Activated CD4-positive, alpha-beta T cell treated with anti-CD3 and anti-CD28 coated beads for 36 hours (primary cell): ENCODE measurements at regions not wholly inside any gene's neighbourhood (a gene's known extent, or its start where the extent isn't known, plus 50 kb on each side); places are given as distances from the start of the nearest gene placed in this dataset.

ENCODE experiments used
- ATAC-seq: fragments of 200-7000 bp; cut with Tn5 transposase; one replicate; pipeline ENCODE4 v1.10.0; 2021; ENCODE audit warnings: mild to moderate bottlenecking, moderate library complexity
- CTCF ChIA-PET: fragments of 350-600 bp; sonication (Branson Sonifier 250); formaldehyde crosslinking; loops from one replicate; lab custom pipeline; 2021; ENCODE audit warnings: antibody characterized with exemption; lab: Charles Lee
- POLR2A ChIA-PET: fragments of 350-600 bp; sonication (Branson Sonifier 250); formaldehyde crosslinking; loops from one replicate; lab custom pipeline; 2021; ENCODE audit warnings: antibody characterized with exemption, inconsistent platforms; lab: Charles Lee
- DNase-seq: peaks from one replicate; pipeline ENCODE4 v3.0.0-alpha.2; 2020
- H3K27ac Mint-ChIP-seq: one replicate; pipeline ENCODE4 v1.8.0; 2021; ENCODE audit warnings: mixed read lengths
- H3K27me3 Mint-ChIP-seq: one replicate; pipeline ENCODE4 v1.8.0; 2021; ENCODE audit warnings: mixed read lengths
- H3K36me3 Mint-ChIP-seq: one replicate; pipeline ENCODE4 v1.8.0; 2021; ENCODE audit warnings: low read depth, mixed read lengths
- H3K4me1 Mint-ChIP-seq: one replicate; pipeline ENCODE4 v1.8.0; 2021; ENCODE audit warnings: mixed read lengths
- H3K4me3 Mint-ChIP-seq: one replicate; pipeline ENCODE4 v1.8.0; 2021; ENCODE audit warnings: mild to moderate bottlenecking, moderate library complexity, mixed read lengths
- H3K9me3 Mint-ChIP-seq: one replicate; pipeline ENCODE4 v1.8.0; 2021; ENCODE audit warnings: low read depth, mixed read lengths
- intact Hi-C, 2 experiments: fragments of 100-400 bp; cut with DNase I in 1 of 2; cut with micrococcal nuclease in 1 of 2; formaldehyde crosslinking; loops; one replicate each; pipeline versions ENCODE4 v1.14.2 to v1.15.1; 2022 to 2024; cut with DNase I, micrococcal nuclease

GRCh38 chr1:62989497-62989896 is 205.6 kb downstream of the ATG4C start:
- Mint-ChIP-seq H3K4me3 (no peak overlapping the region), H3K27me3 (peaks cover 23% of the 10 kb centered on the region), H3K27ac (no peak overlapping the region), H3K9me3 (no peaks in the 10 kb centered on the region), H3K4me1 (no peaks in the 10 kb centered on the region), H3K36me3 (no peaks in the 10 kb centered on the region)
- CTCF ChIA-PET, result no interaction called here
- no peak for DNase-seq
- POLR2A ChIA-PET, result no interaction called here
- intact Hi-C loops, result no loop called here
- ATAC-seq, result no peak

DNA sequence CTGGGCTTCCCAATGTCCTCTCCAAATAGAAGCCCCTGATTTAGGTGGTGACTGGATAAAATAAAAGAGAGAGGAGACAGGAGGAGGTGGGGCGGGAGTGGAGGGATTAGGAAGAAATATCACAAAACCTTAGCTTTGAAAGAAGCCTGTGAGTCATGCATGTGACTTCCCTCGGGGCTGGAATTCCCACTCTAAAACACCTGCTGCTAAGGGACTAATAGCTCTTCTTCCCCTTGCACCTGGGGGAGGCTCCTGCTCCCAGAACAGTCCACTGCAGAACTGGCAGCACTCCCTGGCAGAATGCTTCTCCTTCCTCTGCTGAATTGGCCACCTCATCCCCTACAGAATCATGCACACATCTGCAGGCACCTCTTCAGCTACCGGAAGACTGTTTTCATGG is 207.2 kb downstream of the ATG4C start:
- Mint-ChIP-seq H3K4me3 (no peak overlapping the region), H3K27me3 (peaks cover 25% of the 10 kb centered on the region), H3K4me1 (no peaks in the 10 kb centered on the region), H3K36me3 (no peaks in the 10 kb centered on the region), H3K9me3 (no peaks in the 10 kb centered on the region), H3K27ac (no peak overlapping the region)
- DNase-seq (no peak), ATAC-seq (no peak)
- POLR2A ChIA-PET, result no interaction called here
- intact Hi-C loops, result no loop called here
- CTCF ChIA-PET, result no interaction called here

DNA sequence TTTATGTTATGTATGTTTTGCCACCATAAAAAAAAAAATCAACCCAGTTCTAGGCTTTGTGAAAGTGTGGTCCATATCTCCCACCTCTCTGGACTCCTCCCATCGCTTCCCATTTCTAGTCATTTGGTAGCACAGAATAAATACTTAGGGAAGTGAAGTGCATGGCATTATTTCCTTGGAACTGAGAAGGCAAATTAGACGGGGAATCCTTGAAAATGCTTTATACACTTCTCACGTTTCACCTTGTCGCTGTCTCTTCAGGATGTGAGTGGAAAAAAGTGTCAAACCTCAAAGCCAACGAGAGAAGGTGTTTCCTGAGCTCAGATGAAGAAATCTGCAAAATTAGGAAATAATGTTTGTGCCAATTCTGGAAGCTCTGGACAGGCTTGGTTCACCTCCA is 209.9 kb downstream of the ATG4C start:
- ATAC-seq, result no peak
- peaks cover 24% of the 10 kb centered on the region for H3K27me3 Mint-ChIP-seq
- no peak overlapping the region for H3K4me3 Mint-ChIP-seq
- H3K4me1 Mint-ChIP-seq, result no peaks in the 10 kb centered on the region
- ChIA-PET POLR2A (no interaction called here), CTCF (interaction anchor here (0.8 kb wide), 1 partner anchor 67 kb away, joined by 6 read pairs; no protein-coding TSS in a partner anchor)
- no peak overlapping the region for H3K27ac Mint-ChIP-seq
- no peaks in the 10 kb centered on the region for H3K9me3 Mint-ChIP-seq
- no peaks in the 10 kb centered on the region for H3K36me3 Mint-ChIP-seq
- intact Hi-C loops, result no loop called here
- DNase-seq, result no peak

DNA sequence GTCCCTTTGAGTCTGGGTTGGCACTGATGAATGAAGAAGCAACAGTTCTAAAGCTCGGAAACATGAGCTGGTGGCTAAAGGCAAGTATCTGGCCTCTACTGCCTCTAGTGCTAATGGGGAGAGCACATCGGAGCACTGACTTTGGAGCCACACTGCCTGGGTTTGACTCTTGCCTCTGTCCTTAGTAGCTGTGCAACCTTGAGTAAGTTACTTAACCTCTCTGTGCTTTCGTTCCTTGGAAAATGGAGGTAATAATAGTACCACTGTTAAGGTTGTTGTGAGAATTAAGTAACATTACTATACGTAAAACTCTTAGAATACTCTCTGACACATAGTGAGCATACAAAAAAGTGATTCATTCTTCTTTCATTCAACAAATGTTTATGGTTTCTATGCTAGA is 211.2 kb downstream of the ATG4C start:
- ChIA-PET POLR2A (no interaction called here), CTCF (no interaction called here)
- Mint-ChIP-seq H3K27me3 (peaks cover 28% of the 10 kb centered on the region), H3K36me3 (no peaks in the 10 kb centered on the region), H3K9me3 (no peaks in the 10 kb centered on the region), H3K4me1 (no peaks in the 10 kb centered on the region), H3K4me3 (no peak overlapping the region), H3K27ac (no peak overlapping the region)
- ATAC-seq, result no peak
- DNase-seq, result no peak
- intact Hi-C loops, result no loop called here

- Mint-ChIP-seq H3K4me1 (no peaks in the 10 kb centered on the region), H3K27me3 (peaks cover 28% of the 10 kb centered on the region), H3K4me3 (no peak overlapping the region), H3K9me3 (no peaks in the 10 kb centered on the region), H3K36me3 (no peaks in the 10 kb centered on the region), H3K27ac (no peak overlapping the region)
- CTCF ChIA-PET, result no interaction called here
- POLR2A ChIA-PET, result no interaction called here
- intact Hi-C loops, result no loop called here
- ATAC-seq (no peak), DNase-seq (no peak)
These were observed 214.0 kb downstream of the ATG4C start for GRCh38 chr1:62997884-62998283.

DNA sequence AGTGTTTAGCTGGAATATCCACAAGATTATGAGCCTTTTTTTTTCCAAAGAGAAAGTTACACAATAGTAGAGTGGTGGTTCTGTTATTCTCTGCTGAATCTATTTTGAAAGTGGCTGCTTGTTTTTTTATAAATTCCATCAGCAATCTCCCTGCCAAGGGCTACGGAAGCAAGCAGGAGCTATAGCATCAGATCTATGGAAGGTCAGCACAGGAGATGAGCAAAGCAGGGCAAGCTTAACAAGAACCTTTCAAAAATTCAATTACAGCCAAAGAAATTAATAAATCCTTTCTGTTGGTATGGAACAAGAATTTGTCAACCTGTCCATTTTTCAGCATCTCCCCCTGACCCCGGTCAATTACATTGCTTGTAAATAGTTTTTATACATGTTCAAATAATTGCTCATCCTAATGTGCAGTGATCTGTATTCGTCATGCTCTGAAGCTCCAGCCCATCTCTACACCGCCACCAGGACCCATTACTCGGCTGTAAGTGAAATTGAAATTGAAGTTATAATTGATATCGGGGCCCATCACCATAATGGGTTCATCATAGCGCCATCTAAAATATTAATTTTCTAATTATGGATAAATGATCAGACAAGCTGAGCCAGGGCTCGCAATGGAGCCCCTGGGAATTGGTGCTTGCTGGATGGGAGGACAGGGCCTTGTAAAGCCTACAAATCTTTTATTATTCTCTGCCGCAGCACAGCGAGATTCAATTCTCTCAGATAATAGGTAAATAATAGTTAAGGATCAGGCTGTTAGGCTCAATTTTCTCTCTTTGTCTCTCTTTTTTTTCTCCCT is 215.1 kb downstream of the ATG4C start:
- ATAC-seq, result no peak
- intact Hi-C loops, result no loop called here

DNA sequence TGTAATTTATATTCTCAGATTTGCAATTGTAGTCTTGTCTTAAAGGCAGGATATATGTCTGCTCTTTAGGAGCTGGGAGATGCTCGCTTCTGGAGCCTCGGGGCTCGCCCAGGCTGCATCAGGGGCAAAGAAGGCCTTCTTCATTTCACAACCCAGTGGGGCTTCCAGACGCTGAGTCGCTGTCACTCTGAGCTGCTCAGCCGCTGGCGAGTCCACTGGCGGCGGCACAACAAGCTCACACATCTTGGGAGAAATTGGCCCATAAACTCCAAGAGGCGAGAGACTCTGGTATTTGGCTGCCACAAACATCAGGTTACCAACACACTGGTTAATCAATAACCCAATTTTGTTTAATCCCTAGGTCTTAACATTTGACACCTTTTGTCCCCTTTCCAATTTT is 216.6 kb downstream of the ATG4C start:
- peaks cover 15% of the 10 kb centered on the region for H3K27me3 Mint-ChIP-seq
- H3K9me3 Mint-ChIP-seq, result no peaks in the 10 kb centered on the region
- no peaks in the 10 kb centered on the region for H3K36me3 Mint-ChIP-seq
- no peaks in the 10 kb centered on the region for H3K4me1 Mint-ChIP-seq
- ChIA-PET CTCF (no interaction called here), POLR2A (no interaction called here)
- no peak overlapping the region for H3K27ac Mint-ChIP-seq
- DNase-seq (no peak), ATAC-seq (no peak)
- intact Hi-C loops, result no loop called here
- H3K4me3 Mint-ChIP-seq, result no peak overlapping the region

More for the DNA sequence above, 215.1 kb downstream of the ATG4C start:
- H3K27ac Mint-ChIP-seq, result no peak overlapping the region
- H3K27me3 Mint-ChIP-seq, result peaks cover 20% of the 10 kb centered on the region
- no peaks in the 10 kb centered on the region for H3K36me3 Mint-ChIP-seq
- H3K4me1 Mint-ChIP-seq, result no peaks in the 10 kb centered on the region
- H3K4me3 Mint-ChIP-seq, result no peak overlapping the region
- POLR2A ChIA-PET, result no interaction called here
- CTCF ChIA-PET, result no interaction called here
- no peak for DNase-seq
- H3K9me3 Mint-ChIP-seq, result no peaks in the 10 kb centered on the region

- H3K27ac Mint-ChIP-seq, result no peak overlapping the region
- H3K4me1 Mint-ChIP-seq, result no peaks in the 10 kb centered on the region
- CTCF ChIA-PET, result no interaction called here
- POLR2A ChIA-PET, result no interaction called here
- H3K9me3 Mint-ChIP-seq, result no peaks in the 10 kb centered on the region
- no peak overlapping the region for H3K4me3 Mint-ChIP-seq
- H3K36me3 Mint-ChIP-seq, result no peaks in the 10 kb centered on the region
- H3K27me3 Mint-ChIP-seq, result peaks cover 9% of the 10 kb centered on the region
- intact Hi-C loops, result no loop called here
- DNase-seq (no peak), ATAC-seq (no peak)
These were observed 220.9 kb downstream of the ATG4C start for GRCh38 chr1:63004868-63005267.

GRCh38 chr1:63005812-63006211 is 221.9 kb downstream of the ATG4C start:
- CTCF ChIA-PET, result no interaction called here
- ATAC-seq, result peak; percentile 47
- Mint-ChIP-seq H3K9me3 (no peaks in the 10 kb centered on the region), H3K4me1 (no peaks in the 10 kb centered on the region), H3K4me3 (no peak overlapping the region), H3K27ac (no peak overlapping the region), H3K36me3 (no peaks in the 10 kb centered on the region), H3K27me3 (peaks cover 11% of the 10 kb centered on the region)
- DNase-seq, result no peak
- POLR2A ChIA-PET, result no interaction called here
- intact Hi-C loops, result no loop called here

DNA sequence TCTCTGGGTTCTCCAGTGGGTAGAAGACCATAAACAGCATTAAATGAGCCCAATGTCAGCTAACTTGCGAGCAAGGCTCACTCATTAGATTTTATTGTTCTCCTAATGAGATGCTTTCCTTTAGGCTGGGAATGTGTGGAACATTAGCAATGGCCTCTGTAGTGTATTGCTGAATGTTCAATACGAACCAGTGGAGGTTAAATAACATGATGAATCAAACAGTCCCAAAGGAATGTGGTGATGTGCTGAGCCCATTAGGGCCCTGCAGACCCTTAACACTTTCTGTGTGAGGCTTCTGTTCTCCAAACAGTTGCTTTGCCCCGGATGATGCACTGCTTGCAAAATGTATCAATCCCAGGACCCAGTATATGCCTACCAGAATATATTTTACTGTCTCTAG is 225.5 kb downstream of the ATG4C start:
- Mint-ChIP-seq H3K4me1 (no peaks in the 10 kb centered on the region), H3K4me3 (no peak overlapping the region), H3K36me3 (no peaks in the 10 kb centered on the region), H3K9me3 (no peaks in the 10 kb centered on the region), H3K27me3 (peaks cover 10% of the 10 kb centered on the region), H3K27ac (no peak overlapping the region)
- ATAC-seq (no peak), DNase-seq (no peak)
- intact Hi-C loops, result no loop called here
- POLR2A ChIA-PET, result no interaction called here
- CTCF ChIA-PET, result no interaction called here

DNA sequence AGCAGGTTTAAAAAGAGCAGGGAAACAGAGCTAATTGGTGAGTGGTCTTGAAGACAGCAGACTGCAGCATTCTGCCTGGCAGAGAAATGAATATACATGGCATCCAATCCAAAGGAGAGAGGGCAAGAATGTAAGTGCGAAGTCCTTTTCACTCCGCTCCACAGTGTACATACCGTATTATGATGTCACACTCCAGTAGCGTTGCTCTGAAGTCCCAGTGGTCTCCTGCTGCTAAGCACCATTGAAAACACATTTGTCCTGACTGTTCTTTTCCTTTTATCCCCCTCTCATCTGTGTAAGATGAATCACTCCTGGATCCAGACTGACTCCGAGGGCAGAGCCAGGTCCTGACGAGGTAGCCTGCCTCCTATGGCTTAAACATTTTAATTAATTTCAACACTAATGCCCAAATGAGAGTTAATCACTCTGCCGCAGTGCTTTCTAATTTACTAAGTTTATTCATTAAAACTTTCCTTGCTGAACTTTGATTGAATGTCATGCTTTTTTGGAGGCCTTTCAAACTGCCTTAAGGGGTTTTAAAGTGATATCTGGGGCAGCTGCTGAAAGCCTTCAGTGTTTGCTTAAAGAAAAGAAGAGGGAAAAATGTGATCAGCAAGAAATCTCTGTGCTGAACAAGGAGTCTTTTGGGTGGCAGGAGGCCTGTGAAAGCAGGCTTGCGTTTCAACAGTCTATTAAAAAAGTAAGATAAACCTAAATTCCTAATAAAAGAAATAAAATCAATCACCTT is 227.2 kb downstream of the ATG4C start:
- POLR2A ChIA-PET, result no interaction called here
- H3K9me3 Mint-ChIP-seq, result no peaks in the 10 kb centered on the region
- H3K36me3 Mint-ChIP-seq, result no peaks in the 10 kb centered on the region
- peaks cover 10% of the 10 kb centered on the region for H3K27me3 Mint-ChIP-seq
- no peak overlapping the region for H3K27ac Mint-ChIP-seq
- no peak overlapping the region for H3K4me3 Mint-ChIP-seq
- ATAC-seq (no peak), DNase-seq (no peak)
- intact Hi-C loops, result no loop called here
- CTCF ChIA-PET, result no interaction called here
- no peaks in the 10 kb centered on the region for H3K4me1 Mint-ChIP-seq

DNA sequence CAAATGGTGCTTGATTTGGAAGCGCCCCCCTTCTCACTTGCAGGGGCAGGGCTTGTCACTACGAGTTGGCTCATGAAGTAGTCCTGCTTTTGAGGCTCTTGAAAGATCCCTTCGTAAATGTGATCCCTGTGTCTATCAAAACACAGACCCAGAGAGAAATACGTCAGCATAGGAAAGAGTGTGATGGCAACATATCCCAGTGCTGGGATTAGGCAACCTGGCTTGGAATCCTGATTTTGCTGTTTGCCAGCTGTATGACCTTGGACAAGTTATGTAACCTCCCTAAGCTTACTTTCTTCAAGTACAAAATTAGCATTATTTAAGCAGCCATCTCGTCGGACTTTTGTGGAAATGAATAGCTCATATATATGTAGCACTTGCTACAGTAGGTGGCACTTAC is 228.4 kb downstream of the ATG4C start:
- H3K4me1 Mint-ChIP-seq, result no peaks in the 10 kb centered on the region
- ATAC-seq (no peak), DNase-seq (no peak)
- no peaks in the 10 kb centered on the region for H3K9me3 Mint-ChIP-seq
- H3K36me3 Mint-ChIP-seq, result no peaks in the 10 kb centered on the region
- intact Hi-C loops, result no loop called here
- CTCF ChIA-PET, result no interaction called here
- peaks cover 7% of the 10 kb centered on the region for H3K27me3 Mint-ChIP-seq
- no peak overlapping the region for H3K4me3 Mint-ChIP-seq
- POLR2A ChIA-PET, result no interaction called here
- H3K27ac Mint-ChIP-seq, result no peak overlapping the region
